B cell (primary cell): ENCODE measurements at regions not wholly inside any gene's neighbourhood (a gene's known extent, or its start where the extent isn't known, plus 50 kb on each side); places are given as distances from the start of the nearest gene placed in this dataset.

Experiments used
- EZH2 ChIP-seq: IDR thresholded peaks from 2 replicates; pipeline ENCODE4 v1.6.1; 2012; ENCODE audit warnings: borderline replicate concordance, low read depth, mild to moderate bottlenecking, moderate library complexity, low read length; ENCODE audit not compliant: insufficient read depth, poor library complexity, severe bottlenecking
- TF ChIP-seq, protein P1 (sequence below): fragments of 200-600 bp; IDR thresholded peaks from one replicate; pipeline ENCODE4 v1.8.0; 2022; ENCODE audit warnings: antibody characterized with exemption, mild to moderate bottlenecking

GRCh38 chr16:77131398-77131797 lies 59.6 kb upstream of the MON1B start:
- TF ChIP-seq, protein P1, sequence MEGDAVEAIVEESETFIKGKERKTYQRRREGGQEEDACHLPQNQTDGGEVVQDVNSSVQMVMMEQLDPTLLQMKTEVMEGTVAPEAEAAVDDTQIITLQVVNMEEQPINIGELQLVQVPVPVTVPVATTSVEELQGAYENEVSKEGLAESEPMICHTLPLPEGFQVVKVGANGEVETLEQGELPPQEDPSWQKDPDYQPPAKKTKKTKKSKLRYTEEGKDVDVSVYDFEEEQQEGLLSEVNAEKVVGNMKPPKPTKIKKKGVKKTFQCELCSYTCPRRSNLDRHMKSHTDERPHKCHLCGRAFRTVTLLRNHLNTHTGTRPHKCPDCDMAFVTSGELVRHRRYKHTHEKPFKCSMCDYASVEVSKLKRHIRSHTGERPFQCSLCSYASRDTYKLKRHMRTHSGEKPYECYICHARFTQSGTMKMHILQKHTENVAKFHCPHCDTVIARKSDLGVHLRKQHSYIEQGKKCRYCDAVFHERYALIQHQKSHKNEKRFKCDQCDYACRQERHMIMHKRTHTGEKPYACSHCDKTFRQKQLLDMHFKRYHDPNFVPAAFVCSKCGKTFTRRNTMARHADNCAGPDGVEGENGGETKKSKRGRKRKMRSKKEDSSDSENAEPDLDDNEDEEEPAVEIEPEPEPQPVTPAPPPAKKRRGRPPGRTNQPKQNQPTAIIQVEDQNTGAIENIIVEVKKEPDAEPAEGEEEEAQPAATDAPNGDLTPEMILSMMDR, result no peak
- TF ChIP-seq EZH2, result no peak
